ENCODE measurements at regions not wholly inside any gene's neighbourhood (a gene's known extent, or its start where the extent isn't known, plus 50 kb on each side); places are given as distances from the start of the nearest gene placed in this dataset.

DNA sequence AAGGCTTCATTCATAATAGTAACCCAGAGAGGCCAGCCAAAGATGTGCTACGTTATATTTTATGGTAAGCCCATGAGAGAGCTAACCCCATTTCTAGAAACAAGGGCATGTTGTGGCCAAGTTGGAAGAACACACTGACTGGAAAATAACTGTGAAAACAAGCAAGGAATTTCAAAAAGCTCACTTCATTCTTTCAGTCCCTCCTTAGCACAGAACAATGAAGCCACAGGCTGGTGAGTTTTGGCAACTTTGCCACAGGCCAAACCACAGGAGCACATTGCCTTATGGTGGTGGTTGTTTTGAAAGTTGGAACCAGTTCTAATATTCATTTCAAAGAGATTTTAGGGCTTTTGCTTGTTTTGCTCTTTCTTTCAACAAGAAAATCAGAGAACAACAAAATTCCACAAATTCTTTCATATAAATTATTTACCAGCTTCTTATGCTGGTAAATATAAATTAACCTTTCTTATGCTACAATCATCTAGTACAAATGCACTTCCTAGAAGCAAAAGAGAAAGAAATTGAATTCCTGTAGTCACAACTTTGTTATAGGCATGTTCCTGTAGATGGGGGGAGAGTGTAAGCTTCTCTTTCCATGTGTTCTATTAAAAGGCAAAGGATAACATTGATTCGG is 225.4 kb upstream of the RFX3 start:
- TF ChIP-seq, protein P1, sequence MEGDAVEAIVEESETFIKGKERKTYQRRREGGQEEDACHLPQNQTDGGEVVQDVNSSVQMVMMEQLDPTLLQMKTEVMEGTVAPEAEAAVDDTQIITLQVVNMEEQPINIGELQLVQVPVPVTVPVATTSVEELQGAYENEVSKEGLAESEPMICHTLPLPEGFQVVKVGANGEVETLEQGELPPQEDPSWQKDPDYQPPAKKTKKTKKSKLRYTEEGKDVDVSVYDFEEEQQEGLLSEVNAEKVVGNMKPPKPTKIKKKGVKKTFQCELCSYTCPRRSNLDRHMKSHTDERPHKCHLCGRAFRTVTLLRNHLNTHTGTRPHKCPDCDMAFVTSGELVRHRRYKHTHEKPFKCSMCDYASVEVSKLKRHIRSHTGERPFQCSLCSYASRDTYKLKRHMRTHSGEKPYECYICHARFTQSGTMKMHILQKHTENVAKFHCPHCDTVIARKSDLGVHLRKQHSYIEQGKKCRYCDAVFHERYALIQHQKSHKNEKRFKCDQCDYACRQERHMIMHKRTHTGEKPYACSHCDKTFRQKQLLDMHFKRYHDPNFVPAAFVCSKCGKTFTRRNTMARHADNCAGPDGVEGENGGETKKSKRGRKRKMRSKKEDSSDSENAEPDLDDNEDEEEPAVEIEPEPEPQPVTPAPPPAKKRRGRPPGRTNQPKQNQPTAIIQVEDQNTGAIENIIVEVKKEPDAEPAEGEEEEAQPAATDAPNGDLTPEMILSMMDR (IDR thresholded peaks at IDR 0.05) = no peak
- no peak for TF ChIP-seq POLR2A (IDR thresholded peaks at IDR 0.05)

All from uterus (tissue), 2 donors.